HG03558 (cell line): ENCODE measurements at regions not wholly inside any gene's neighbourhood (a gene's known extent, or its start where the extent isn't known, plus 50 kb on each side); places are given as distances from the start of the nearest gene placed in this dataset.

Experiments used
- ATAC-seq: cut with Tn5 transposase; IDR thresholded peaks from one replicate; pipeline ENCODE4 v1.9.1; 2021; ENCODE audit warnings: moderate number of reproducible peaks; ENCODE audit not compliant: unreplicated experiment; ENCODE audit errors: extremely low read depth

- no peak for ATAC-seq
Measured at GRCh38 chr1:209256766-209257350, 326.7 kb upstream of the CAMK1G start.

- ATAC-seq, result no peak
Measured at GRCh38 chr1:209257454-209257853, 326.1 kb upstream of the CAMK1G start.

- no peak for ATAC-seq
Measured at GRCh38 chr1:209260136-209260535, 323.4 kb upstream of the CAMK1G start.

GRCh38 chr1:209262631-209263030 lies 320.9 kb upstream of the CAMK1G start:
- ATAC-seq, result no peak

GRCh38 chr1:209265301-209265700 lies 318.2 kb upstream of the CAMK1G start:
- ATAC-seq, result no peak

- no peak for ATAC-seq
Measured at GRCh38 chr1:209266590-209267205, 316.8 kb upstream of the CAMK1G start.

- ATAC-seq, result no peak
Measured at GRCh38 chr1:209267968-209268367, 315.5 kb upstream of the CAMK1G start.

GRCh38 chr1:209268479-209268878 lies 315.0 kb upstream of the CAMK1G start:
- ATAC-seq, result no peak

GRCh38 chr1:209276321-209276720 lies 307.2 kb upstream of the CAMK1G start:
- no peak for ATAC-seq

GRCh38 chr1:209277662-209278061 lies 305.9 kb upstream of the CAMK1G start:
- no peak for ATAC-seq

GRCh38 chr1:209291715-209292114 lies 291.8 kb upstream of the CAMK1G start:
- no peak for ATAC-seq

GRCh38 chr1:209302779-209303568 lies 280.5 kb upstream of the CAMK1G start:
- ATAC-seq, result no peak

- ATAC-seq, result no peak
Measured at GRCh38 chr1:209304166-209304565, 279.3 kb upstream of the CAMK1G start.

- ATAC-seq, result no peak
Measured at GRCh38 chr1:209305221-209305954, 278.1 kb upstream of the CAMK1G start.

- ATAC-seq, result no peak
Measured at GRCh38 chr1:209307846-209308245, 275.7 kb upstream of the CAMK1G start.

- ATAC-seq, result no peak
Measured at GRCh38 chr1:209309198-209309597, 274.3 kb upstream of the CAMK1G start.

GRCh38 chr1:209311770-209312169 lies 271.7 kb upstream of the CAMK1G start:
- no peak for ATAC-seq

- no peak for ATAC-seq
Measured at GRCh38 chr1:209316929-209317328, 266.6 kb upstream of the CAMK1G start.

GRCh38 chr1:209318181-209319056 lies 265.1 kb upstream of the CAMK1G start:
- no peak for ATAC-seq

GRCh38 chr1:209319057-209319432 lies 264.5 kb upstream of the CAMK1G start:
- ATAC-seq, result no peak
